CD1c-positive myeloid dendritic cell (primary cell): ENCODE measurements at regions not wholly inside any gene's neighbourhood (a gene's known extent, or its start where the extent isn't known, plus 50 kb on each side); places are given as distances from the start of the nearest gene placed in this dataset.
"Not testable (repeated sequence)": the region's sequence is repeated elsewhere in the genome, so short reads cannot be mapped to it uniquely, and the experiment has no call there.

Source experiments
- DNase-seq: peaks from one replicate; pipeline ENCODE4 v3.0.0-alpha.2; 2016; ENCODE audit errors: extremely low spot score

GRCh38 chr4:12943069-12943468 lies 541.1 kb downstream of the RAB28 start:
- DNase-seq = no peak

- no peak for DNase-seq
These were observed 550.3 kb downstream of the RAB28 start for GRCh38 chr4:12933760-12934221.

DNA sequence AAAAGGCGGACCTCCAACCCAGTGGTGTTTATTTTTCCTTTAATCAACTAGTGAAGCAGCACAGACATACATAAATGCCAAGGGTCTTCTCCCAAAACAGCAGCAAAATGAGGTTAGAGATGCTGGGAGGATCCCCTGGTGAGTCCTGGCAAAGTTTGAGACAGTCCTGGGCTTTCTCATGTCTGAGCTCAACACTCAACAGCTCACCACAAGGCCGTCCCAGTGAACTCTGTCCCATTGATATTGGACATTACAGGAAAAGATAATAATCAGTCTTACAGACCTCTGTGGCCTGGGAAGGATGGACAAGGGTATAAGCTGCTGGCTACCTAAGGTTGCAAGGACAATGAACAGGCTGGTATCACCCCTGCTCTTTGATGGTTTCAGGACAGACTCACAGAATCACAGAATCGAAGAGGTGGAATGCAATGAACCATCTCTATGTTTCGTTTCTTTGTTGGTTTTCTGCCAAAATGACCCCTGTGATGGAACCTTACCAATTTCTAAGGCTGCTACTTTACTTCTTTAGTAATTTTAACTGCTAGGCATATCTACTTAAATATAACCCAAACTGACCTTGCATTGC lies 551.8 kb downstream of the RAB28 start:
- no peak for DNase-seq

GRCh38 chr4:12929784-12930183 lies 554.4 kb downstream of the RAB28 start:
- no peak for DNase-seq

GRCh38 chr4:12928751-12929150 lies 555.4 kb downstream of the RAB28 start:
- DNase-seq = no peak

GRCh38 chr4:12926189-12927066 lies 557.7 kb downstream of the RAB28 start:
- no peak for DNase-seq

GRCh38 chr4:12924728-12925320 lies 559.3 kb downstream of the RAB28 start:
- DNase-seq = no peak

DNA sequence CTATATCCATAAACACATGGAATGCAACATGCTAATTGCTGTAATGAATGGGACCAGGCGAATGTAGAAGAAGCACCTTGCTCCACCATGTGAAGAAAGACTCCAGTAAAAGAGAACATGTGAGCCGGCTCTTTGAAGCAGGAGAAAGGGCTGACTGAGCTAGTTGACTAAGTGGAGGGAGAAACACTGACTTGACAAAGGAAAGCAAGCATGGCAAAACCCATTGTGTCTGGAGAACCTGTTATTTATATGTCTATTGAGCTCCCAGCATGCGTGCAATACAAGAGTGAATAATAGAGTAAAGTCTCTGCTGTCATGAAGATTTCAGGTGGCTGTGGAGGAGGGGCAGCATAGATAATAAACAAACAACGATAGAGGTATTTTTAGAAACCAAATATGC lies 559.9 kb downstream of the RAB28 start:
- no peak for DNase-seq

GRCh38 chr4:12912896-12913418 lies 571.2 kb downstream of the RAB28 start:
- no peak for DNase-seq

DNA sequence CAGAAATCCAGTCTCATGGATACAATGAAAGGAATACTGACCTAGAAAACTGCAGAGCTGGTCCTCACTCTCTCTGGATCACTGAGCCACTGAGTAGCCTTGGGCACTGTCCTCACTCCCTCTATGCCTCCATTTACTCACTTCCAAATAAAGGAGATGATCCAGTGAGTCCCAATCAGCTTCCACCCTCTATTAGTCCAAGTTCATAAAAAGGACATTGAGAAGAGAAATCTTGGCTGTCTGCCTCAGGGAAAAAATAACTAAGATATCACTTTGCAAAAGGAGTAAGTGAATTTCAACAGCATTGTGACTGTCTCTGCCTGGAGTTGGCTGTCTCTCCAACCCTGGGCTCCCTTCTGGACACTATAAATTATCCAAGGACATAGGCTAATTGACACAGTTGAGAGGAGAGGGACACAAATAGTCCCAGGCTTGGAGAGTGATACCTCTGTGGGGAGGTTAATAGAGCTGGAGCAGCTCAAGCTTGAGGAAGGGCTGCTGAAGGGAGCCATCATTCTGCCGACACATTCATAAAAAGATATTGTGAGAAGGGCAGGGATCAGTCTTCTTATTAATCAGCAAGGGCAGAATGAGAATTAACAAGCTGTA lies 572.3 kb downstream of the RAB28 start:
- no peak for DNase-seq

- not testable (repeated sequence) for DNase-seq
These were observed 580.5 kb downstream of the RAB28 start for GRCh38 chr4:12903640-12904039.

DNA sequence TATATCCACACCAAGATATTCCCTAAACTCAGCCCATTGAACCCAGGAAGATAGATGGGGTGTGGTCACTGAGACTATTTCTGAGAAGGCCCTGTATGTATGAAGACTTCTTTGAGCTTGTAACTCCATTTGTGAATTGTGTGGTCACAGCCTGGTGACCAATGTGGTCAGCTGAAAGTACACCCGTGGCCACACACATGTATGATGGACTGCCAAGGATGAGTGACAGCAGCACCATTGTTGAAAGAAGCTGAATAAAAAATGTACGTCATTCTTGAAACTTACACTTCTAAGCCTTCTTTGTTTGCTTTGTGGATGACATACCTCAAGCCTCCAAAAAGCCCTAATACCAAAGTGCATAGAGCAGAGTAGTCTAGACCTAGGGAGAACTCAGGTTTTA lies 581.4 kb downstream of the RAB28 start:
- DNase-seq = no peak

DNA sequence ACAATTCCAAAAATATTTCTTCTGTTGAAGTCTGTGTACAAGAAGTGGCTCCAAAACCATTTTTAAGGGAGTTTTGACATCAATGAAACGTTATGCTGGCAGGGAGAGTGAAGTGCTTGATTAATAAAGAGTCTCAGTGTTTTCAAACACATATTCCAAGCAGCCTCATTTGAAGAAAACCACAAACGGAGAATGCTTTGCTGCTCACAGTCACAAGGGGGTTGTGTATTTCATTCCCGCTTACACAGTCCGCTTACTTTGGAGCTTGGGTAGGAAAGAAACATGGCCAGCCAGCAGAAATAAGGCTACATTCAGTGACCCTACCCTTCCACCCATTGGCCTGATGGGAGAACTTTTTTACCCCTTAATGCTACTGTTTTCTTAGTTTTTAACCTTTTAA lies 586.2 kb downstream of the RAB28 start:
- DNase-seq = no peak

GRCh38 chr4:12894062-12894461 lies 590.1 kb downstream of the RAB28 start:
- no peak for DNase-seq

DNA sequence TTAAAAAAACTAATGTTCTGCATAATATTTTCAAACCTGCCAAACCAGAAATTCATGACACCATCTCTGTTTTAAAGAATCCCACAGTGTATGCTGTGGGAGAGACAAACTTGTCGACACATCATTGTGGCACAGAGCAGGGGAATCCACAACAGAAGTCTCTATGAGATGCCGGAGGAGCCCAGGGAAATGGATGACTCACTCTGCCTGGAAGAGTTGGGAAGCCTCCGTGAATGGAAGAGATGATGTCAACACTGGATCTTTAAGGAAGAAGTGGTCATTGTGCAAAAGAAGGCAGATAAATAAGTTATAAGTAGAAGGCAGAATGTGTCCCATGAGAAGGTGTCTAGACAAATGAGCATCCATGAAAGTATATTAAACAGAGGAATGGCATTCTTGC lies 595.1 kb downstream of the RAB28 start:
- DNase-seq = no peak

DNA sequence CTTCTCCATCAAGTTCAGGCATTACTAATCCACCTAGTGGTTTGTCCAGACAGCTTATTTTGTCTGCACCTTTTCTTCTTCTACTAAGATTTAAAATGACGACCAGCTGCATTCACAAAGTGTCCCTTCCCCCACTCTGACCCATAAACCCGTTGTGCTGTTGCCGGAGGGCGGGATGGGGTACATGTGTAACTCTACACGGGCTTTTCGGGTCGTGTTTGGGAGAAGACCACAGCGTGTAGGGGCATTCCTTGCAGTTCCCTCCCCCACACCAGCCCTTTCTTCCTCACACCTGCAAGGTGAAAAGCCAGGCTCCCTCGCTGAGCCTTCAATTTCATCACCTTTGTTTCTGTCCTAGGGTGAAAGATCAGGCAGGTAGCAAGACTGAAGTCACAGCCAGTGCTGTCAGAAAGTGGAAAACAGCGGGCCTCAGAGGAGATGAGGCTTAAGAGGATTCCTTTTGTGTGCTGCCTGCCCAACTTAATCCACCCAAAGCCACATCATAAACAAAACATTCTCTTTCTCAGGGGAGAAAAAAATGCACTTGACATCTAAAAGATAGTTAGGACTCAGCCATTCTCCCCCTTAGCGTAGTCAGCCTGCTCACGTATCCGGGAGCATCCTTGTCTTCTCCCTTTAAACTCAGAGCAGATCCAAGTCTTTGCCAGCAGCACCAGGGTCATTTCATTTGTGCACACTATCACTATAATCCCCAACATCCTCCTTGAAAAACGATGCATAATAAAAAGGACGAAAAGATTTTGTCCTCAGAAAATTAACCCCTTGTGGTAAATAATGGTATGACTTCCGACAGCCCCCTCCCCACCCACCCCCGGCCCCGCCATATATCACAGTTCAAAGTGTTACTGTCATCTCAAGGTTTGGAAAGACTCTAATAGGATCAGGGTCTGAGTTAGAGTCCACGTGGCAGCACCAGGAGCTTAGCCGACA lies 599.0 kb downstream of the RAB28 start:
- no peak for DNase-seq

DNA sequence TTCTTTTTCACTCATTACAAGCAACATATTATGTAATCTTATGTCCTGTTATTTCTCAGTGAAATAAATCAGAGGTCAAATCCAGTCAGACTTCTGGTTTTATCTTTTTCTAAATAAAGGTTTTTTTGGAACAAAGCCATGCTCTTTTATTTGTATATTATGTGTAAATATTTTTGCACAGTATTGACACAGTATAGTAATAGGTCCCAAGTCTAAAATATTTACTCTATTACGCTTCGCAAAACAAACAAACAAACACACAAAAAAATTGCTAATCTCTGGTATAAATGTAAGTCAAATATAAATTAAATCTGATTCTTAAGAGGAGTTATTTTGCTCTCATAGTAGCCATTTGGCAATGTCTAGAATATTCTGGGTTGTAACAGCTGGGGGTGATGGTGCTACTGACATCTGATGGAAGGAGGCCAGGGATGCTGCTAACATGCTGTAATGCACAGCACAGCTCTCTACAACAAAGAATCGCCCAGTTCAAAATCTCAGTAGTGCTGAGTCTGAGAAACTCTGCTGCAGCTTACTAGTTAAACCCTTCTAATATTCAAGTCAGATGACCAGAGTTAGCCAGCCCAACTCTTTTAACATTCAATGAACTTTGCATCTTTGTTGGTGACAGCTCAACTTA lies 602.1 kb downstream of the RAB28 start:
- DNase-seq = no peak

DNA sequence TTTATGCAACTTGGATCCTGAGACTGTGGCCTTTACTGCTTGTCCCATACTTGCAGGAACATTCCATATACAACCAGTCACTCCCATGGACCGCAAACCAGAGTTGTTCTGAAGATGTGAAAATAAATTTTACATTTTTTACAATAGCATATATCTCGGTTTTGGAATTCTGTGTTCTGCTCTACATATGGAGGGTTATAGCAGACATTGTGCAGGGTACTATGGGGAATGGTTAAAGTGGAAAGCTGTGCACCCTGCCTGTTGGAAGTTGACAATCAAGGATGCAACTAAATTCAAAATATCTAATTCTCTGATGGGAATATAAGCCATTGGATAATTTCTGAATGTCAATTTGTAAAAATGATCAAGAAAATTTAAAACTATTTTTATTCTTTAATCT lies 603.3 kb downstream of the RAB28 start:
- DNase-seq = no peak

DNA sequence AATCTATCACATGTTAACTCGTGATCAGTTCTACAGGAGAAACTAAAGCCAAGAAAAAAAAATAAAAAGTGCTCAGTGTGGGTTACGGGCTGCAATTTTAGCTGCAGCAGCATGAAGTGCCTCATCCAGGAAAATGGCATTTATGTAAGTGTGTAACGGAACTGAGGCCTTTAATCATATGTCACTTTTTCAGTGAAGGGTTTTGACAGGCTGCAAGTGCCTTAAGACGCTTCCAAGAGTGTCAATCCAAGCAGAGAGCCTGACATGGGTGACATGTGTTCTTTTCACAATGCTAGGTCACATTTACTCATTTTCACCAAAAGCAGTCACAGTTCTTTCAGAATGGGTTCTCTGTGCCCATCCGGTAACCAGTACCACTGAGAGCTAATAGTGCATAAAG lies 604.6 kb downstream of the RAB28 start:
- no peak for DNase-seq

- DNase-seq = no peak
These were observed 608.4 kb downstream of the RAB28 start for GRCh38 chr4:12875640-12876243.
